ENCODE measurements at regions not wholly inside any gene's neighbourhood (a gene's known extent, or its start where the extent isn't known, plus 50 kb on each side); places are given as distances from the start of the nearest gene placed in this dataset.

GRCh38 chr21:35506771-35507170 lies 457.7 kb upstream of the RUNX1 start:
- TF ChIP-seq EP300 (IDR thresholded peaks at IDR 0.05; ENCODE audit: borderline replicate concordance) (no peak), CREB1 (IDR thresholded peaks at IDR 0.05; ENCODE audit: low read depth) (no peak), YY1 (IDR thresholded peaks at IDR 0.05; ENCODE audit: low read depth) (no peak), TAF1 (IDR thresholded peaks at IDR 0.05; ENCODE audit: low read depth) (no peak), TEAD4 (IDR thresholded peaks at IDR 0.05) (no peak), RAD21 (IDR thresholded peaks at IDR 0.05; ENCODE audit: low read depth) (no peak), ZBTB7A (IDR thresholded peaks at IDR 0.05; ENCODE audit: low read depth) (no peak), FOXM1 (IDR thresholded peaks at IDR 0.05; ENCODE audit: borderline replicate concordance, low read depth) (no peak), MAX (IDR thresholded peaks at IDR 0.05) (no peak), REST (IDR thresholded peaks at IDR 0.05; ENCODE audit: low read depth) (no peak), EGR1 (IDR thresholded peaks at IDR 0.05) (no peak), TCF12 (IDR thresholded peaks at IDR 0.05; ENCODE audit: low read depth) (no peak)

Measured in Ishikawa (cell line).